DMS53 (cell line): ENCODE measurements at regions not wholly inside any gene's neighbourhood (a gene's known extent, or its start where the extent isn't known, plus 50 kb on each side); places are given as distances from the start of the nearest gene placed in this dataset.
"Not testable (repeated sequence)": the region's sequence is repeated elsewhere in the genome, so short reads cannot be mapped to it uniquely, and the experiment has no call there.

Experiments
- DNase-seq: peaks from one replicate; lab custom pipeline; 2025; lab: John Stamatoyannopoulos, UW

DNA sequence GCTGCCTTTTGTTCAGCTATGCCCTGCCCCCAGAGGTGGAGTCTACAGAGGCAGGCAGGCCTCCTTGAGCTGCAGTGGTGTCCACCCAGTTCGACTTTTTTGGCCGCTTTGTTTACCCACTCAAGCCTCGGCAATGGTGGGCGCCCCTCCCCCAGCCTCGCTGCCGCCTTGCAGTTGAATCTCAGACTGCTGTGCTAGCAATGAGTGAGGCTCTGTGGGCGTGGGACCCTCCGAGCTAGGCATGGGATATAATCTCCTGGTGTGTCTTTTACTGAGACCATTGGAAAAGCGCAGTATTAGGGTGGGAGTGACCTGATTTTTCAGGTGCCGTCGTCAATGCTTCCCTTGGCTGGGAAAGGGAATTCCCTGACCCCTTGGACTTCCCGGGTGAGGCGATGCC lies 279.3 kb downstream of the PTH2R start:
- DNase-seq = not testable (repeated sequence)

GRCh38 chr2:208686665-208687064 lies 280.1 kb downstream of the PTH2R start:
- peak; percentile 8 for DNase-seq

DNA sequence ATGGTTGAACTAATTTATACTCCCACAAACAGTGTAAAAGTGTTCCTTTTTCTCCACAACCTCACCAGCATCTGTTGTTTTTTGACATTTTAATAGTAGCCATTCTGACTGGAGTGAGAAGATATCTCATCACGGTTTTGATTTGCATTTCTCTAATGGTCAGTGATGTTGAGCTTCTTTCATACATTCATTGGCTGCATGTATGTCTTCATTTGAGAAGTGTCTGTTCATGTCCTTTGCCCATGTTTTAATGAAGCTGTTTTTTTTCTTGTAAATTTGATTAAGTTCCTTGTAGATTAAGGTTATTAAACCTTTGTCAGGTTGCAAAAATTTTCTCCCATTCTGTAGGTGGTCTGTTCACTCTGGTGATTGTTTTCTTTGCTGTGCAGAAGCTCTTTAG lies 281.1 kb downstream of the PTH2R start:
- not testable (repeated sequence) for DNase-seq

GRCh38 chr2:208698114-208698513 lies 291.5 kb downstream of the PTH2R start:
- DNase-seq = no peak

DNA sequence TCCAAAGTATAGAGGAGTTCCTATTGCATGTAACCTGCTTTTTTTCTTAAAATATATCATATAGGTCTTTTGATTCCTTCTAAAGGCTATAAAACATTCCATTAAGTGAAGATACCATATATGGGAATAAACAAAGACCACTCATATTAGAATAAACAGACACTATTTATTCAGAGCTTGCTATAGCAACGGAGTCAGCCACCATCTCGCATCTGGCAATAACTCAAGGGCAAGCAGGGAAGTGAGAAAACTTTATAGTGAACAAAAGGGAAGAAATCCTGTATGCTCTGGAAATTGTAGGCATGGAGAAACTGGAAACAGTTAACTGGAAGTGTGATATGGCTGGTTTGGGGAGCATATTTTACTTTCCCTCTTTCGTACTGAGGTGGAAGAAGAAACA lies 301.9 kb downstream of the PTH2R start:
- DNase-seq = peak; percentile 83

GRCh38 chr2:208711598-208711997 lies 305.0 kb downstream of the PTH2R start:
- DNase-seq = no peak

DNA sequence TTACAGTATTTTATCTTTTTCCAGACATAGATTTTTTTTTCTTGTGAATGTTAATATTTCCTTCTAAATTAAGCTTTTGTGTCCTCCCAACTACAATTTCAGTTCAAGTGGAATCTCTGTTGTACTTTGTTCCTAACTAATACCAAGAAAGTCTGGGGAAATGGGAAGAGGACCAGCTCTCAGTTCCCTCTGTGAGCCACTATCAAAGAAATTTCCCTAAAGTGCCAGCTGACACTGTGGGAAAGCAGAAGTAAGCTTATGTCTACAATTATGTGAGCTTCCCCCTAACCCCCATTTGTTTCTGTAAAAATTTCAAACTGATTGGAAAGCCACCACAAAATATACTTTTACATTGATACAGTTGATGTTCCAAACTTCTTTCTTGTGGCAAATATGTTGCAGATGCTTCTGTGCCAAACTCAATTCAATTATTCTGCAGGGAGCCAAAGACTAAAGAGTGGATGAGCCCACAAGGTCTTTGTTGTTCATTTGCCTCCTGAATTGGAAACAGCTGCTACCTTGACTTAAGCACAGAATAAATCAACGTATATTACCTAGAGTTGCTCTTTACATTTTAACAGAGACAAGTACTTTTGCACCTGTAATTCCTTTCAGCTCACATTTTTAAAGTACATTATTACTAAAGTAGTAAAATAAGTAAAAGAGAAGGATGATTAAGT lies 306.6 kb downstream of the PTH2R start:
- peak; percentile 5 for DNase-seq

DNA sequence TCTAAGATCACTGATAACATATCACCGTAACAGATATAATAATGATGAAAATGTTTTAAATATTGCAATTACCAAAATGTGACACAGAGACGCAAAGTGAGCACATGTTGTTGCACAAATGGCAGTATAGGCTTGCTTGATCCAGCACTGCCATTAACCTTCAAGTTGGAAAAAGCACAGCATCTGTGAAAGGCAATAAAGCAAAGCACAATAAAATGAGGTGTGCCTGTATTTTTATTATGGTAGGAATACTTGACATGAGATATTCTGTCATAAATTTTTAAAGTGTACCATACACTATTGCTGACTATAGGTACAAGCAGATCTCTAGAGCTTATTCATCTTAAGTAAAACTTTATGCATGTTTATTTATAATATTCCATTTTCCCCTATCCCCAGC lies 312.2 kb downstream of the PTH2R start:
- DNase-seq = no peak

DNA sequence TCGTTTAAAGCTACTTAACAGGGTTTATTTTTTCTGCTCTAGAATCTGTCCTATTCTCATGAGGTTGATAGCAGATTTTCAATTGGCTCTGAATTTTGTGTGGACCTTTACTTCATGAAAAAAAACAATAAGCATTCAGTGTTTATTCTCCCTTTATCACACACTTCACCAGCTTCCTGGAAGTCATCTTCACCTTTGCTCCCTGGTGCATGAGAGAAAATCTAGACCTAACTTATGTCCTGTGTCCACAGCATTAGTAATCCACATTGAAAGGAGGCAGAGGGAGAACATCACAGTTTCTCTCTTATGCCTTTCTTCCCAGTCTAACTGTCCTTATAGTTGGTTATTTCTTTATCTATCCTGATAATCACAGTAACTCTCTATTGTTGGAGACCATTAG lies 316.1 kb downstream of the PTH2R start:
- DNase-seq = peak; percentile 62

GRCh38 chr2:208725280-208725679 lies 318.7 kb downstream of the PTH2R start:
- DNase-seq = no peak

GRCh38 chr2:208726242-208726641 lies 319.6 kb downstream of the PTH2R start:
- no peak for DNase-seq

DNA sequence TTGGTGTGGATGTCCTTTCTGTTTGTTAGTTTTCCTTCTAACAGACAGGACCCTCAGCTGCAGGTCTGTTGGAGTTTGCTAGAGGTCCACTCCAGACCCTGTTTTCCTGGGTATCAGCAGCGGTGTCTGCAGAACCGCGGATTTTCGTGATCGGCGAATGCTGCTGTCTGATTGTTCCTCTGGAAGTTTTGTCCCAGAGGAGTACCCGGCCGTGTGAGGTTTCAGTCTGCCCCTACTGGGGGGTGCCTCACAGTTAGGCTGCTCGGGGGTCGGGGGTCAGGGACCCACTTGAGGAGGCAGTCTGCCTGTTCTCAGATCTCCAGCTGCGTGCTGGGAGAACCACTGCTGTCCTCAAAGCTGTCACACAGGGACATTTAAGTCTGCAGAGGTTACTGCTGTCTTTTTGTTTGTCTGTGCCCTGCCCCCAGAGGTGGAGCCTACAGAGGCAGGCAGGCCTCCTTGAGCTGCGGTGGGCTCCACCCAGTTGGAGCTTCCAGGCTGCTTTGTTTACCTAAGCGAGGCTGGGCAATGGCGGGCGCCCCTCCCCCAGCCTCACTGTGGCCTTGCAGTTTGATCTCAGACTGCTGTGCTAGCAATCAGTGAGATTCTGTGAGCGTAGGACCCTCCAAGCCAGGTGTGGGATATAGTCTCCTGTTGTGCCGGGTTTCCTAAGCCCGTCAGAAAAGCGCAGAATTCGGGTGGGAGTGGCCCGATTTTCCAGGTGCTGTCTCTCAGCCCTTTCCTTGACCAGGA lies 345.2 kb downstream of the PTH2R start:
- peak; percentile 72 for DNase-seq

- DNase-seq = no peak
Observed at GRCh38 chr2:208757364-208757763, 350.8 kb downstream of the PTH2R start.

DNA sequence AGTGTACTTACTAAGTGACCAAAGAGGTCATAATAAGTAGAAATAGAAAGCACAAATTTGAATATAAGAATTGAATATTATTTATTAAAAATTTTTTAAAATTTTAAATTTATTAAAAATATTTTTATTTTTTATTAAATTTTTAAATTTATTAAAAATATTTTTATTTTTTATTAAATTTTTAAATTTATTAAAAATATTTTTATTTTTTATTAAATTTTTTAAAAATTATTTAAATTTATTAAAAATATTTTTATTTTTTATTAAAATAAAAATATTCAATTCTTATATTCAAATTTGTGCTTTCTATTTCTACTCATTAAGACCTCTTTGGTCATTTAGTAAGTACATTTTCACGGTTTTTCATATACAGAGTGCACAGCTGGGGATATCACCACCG lies 366.5 kb downstream of the PTH2R start:
- DNase-seq = not testable (repeated sequence)

- DNase-seq = no peak
Observed at GRCh38 chr2:208781166-208781565, 374.6 kb downstream of the PTH2R start.

DNA sequence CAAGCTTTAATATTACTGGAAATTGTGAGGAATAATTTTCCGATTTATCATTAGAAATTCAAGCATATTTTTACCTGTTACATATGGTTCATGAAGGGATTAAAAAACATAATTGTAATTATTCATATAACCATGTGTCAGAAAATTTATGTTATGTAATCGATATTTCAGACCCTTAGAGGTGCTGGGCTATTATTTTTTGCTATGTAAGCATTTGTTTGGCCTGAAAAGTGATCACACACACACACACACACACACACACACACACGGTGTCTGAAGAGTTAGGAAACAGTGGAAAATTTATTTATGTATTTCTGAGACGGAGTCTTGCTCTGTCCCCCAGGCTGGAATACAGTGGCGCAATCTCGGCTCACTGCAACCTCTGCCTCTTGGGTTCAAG lies 375.5 kb downstream of the PTH2R start:
- DNase-seq = no peak

DNA sequence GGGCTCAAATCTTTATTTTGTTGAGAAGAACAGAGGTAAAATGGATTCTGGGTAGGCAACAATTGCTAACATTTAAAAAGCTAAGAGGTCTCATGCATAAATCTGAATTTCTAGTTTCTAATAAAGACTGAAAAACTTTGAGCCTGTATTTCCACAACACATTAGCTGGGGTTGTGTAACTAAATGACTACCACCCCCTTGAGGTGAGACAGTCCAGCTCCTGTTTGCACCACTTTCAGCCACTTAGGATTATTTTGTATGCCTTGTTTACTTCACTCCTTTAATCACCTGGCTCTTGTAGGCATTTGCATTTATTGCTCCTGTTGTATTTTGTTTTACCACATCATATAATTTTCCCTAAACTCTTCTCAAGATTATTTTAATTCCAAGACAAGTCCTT lies 376.6 kb downstream of the PTH2R start:
- peak; percentile 79 for DNase-seq

DNA sequence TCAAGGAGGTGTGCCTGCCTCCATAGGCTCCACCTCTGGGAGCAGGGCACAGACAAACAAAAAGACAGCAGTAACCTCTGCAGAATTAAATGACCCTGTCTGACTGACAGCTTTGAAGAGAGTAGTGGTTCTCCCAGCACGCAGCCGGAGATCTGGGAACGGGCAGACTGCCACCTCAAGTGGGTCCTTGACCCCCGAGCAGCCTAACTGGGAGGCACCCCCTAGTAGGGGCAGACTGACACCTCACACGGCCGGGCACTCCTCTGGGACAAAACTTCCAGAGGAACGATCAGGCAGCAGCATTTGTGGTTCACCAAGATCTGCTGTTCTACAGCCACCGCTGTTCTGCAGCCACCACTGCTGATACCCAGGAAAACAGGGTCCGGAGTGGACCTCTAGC lies 378.2 kb downstream of the PTH2R start:
- DNase-seq = not testable (repeated sequence)

DNA sequence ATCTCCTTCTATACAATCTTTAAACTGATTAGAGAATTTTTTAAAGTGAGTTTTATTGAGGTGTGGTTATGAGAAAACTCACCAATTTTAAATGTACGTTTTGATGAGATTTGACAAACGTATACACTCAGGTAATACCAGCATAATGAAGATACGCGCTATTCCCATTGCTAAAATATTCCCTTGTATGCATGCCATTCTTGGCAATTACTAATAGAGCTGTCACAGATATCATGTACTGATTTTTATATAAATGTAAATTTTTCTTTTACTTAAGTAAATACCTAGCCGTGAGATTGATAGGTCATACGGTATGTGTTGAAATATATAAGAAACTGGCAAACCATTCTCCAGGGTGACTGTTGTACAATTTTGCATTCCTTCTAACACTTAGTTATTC lies 384.7 kb downstream of the PTH2R start:
- DNase-seq = no peak

GRCh38 chr2:208792766-208793165 lies 386.2 kb downstream of the PTH2R start:
- DNase-seq = no peak

- peak; percentile 35 for DNase-seq
Observed at GRCh38 chr2:208793434-208793833, 386.8 kb downstream of the PTH2R start.

- peak; percentile 49 for DNase-seq
Observed at GRCh38 chr2:208794288-208794975, 387.8 kb downstream of the PTH2R start.

DNA sequence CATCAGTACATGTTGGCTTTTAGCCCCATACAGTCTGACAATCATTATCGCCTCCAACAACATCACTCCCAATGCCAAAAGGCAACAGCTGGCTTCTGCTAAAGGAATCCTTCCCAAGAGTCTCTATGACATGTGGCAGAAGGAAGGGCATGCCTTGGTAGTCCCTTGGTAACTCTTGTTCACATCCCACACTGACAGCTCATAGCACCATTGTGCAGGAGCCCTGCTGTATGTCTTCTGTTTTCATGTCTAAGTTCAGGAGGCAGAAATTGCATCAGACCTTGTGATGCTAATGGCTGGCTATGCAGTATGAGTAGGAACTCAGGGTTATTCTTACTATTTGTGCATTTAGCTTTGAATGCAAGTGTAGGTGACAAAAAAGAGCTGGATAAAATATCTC lies 392.1 kb downstream of the PTH2R start:
- DNase-seq = no peak
